Left colon (tissue), 2 donors: ENCODE measurements at regions not wholly inside any gene's neighbourhood (a gene's known extent, or its start where the extent isn't known, plus 50 kb on each side); places are given as distances from the start of the nearest gene placed in this dataset.

Experiments used
- ATAC-seq: fragments of 200-7000 bp; cut with Tn5 transposase; one replicate; pipeline ENCODE4 v1.9.1; 2020; ENCODE audit warnings: mild to moderate bottlenecking, moderate library complexity
- DNase-seq, 2 donors: peaks; one replicate each; pipeline ENCODE4 v3.0.0-alpha.2; 2020
- intact Hi-C, 2 donors: fragments of 100-400 bp; cut with DNase I in 1 of 2; cut with micrococcal nuclease in 1 of 2; formaldehyde crosslinking; loops; one replicate each; pipeline versions ENCODE4 v1.11.2 to v1.14.0; 2022; cut with DNase I, micrococcal nuclease
- donor health status: DM: no; HTN: no; CAD: no.
- donor health status: DM: yes; HTN: yes; CAD: no.

- DNase-seq: no peak
- intact Hi-C loops: no loop called here
- no peak for ATAC-seq
Observed at GRCh38 chr2:4507661-4508060, 804.3 kb downstream of the DCDC2C start.

GRCh38 chr2:4515871-4516761 is 812.7 kb downstream of the DCDC2C start:
- ATAC-seq (no peak), DNase-seq (no peak)
- intact Hi-C loops: no loop called here

GRCh38 chr2:4518596-4518995 is 815.2 kb downstream of the DCDC2C start:
- ATAC-seq (no peak), DNase-seq (no peak)
- intact Hi-C loops: no loop called here

GRCh38 chr2:4522498-4523421 is 819.4 kb downstream of the DCDC2C start:
- no peak for DNase-seq
- intact Hi-C loops: no loop called here
- ATAC-seq: no peak

- intact Hi-C loops: no loop called here
- no peak for ATAC-seq
Observed at GRCh38 chr2:4527416-4527815, 824.0 kb downstream of the DCDC2C start.

GRCh38 chr2:4528246-4528645 is 824.9 kb downstream of the DCDC2C start:
- ATAC-seq (no peak), DNase-seq (no peak)
- intact Hi-C loops: no loop called here

More at GRCh38 chr2:4527416-4527815, 824.0 kb downstream of the DCDC2C start:
- no peak for DNase-seq

- no peak for ATAC-seq
- no peak for DNase-seq
- intact Hi-C loops: no loop called here
Observed at GRCh38 chr2:4528773-4529172, 825.4 kb downstream of the DCDC2C start.

- ATAC-seq: no peak
- intact Hi-C loops: no loop called here
Observed at GRCh38 chr2:4529738-4530137, 826.4 kb downstream of the DCDC2C start.

GRCh38 chr2:4530231-4530630 is 826.9 kb downstream of the DCDC2C start:
- intact Hi-C loops: no loop called here
- DNase-seq: no peak
- no peak for ATAC-seq

More at GRCh38 chr2:4529738-4530137, 826.4 kb downstream of the DCDC2C start:
- no peak for DNase-seq

- intact Hi-C loops: no loop called here
- ATAC-seq: no peak
Observed at GRCh38 chr2:4533806-4534205, 830.4 kb downstream of the DCDC2C start.

GRCh38 chr2:4539121-4539520 is 835.7 kb downstream of the DCDC2C start:
- intact Hi-C loops: no loop called here
- ATAC-seq (no peak), DNase-seq (no peak)

More at GRCh38 chr2:4533806-4534205, 830.4 kb downstream of the DCDC2C start:
- DNase-seq: no peak

GRCh38 chr2:4549666-4550210 is 846.4 kb downstream of the DCDC2C start:
- DNase-seq (no peak), ATAC-seq (no peak)
- intact Hi-C loops: no loop called here

- DNase-seq: no peak
- no peak for ATAC-seq
- intact Hi-C loops: no loop called here
Observed at GRCh38 chr2:4551691-4552474, 848.5 kb downstream of the DCDC2C start.

GRCh38 chr2:4553241-4553640 is 849.9 kb downstream of the DCDC2C start:
- no peak for ATAC-seq
- DNase-seq: peak in 1 of 2 donors; percentile 24
- intact Hi-C loops: no loop called here

- intact Hi-C loops: no loop called here
- DNase-seq (no peak), ATAC-seq (no peak)
Observed at GRCh38 chr2:4556135-4556896, 852.9 kb downstream of the DCDC2C start.

GRCh38 chr2:4561196-4561595 is 857.8 kb downstream of the DCDC2C start:
- ATAC-seq (no peak), DNase-seq (no peak)

GRCh38 chr2:4576075-4576474 is 872.7 kb downstream of the DCDC2C start:
- intact Hi-C loops: no loop called here
- ATAC-seq: no peak

More at GRCh38 chr2:4561196-4561595, 857.8 kb downstream of the DCDC2C start:
- intact Hi-C loops: no loop called here

GRCh38 chr2:4579977-4580376 is 876.6 kb downstream of the DCDC2C start:
- intact Hi-C loops: no loop called here
- ATAC-seq (no peak), DNase-seq (no peak)

More at GRCh38 chr2:4576075-4576474, 872.7 kb downstream of the DCDC2C start:
- DNase-seq: no peak
